GM12891 (cell line): ENCODE measurements at regions not wholly inside any gene's neighbourhood (a gene's known extent, or its start where the extent isn't known, plus 50 kb on each side); places are given as distances from the start of the nearest gene placed in this dataset.

Experiments
- PAX5 ChIP-seq: IDR thresholded peaks from 2 replicates; pipeline ENCODE4 v1.6.1; 2011; ENCODE audit warnings: low read length, moderate library complexity, mild to moderate bottlenecking; ENCODE audit not compliant: insufficient read depth, severe bottlenecking
- POLR2A ChIP-seq: IDR thresholded peaks from 2 replicates; pipeline ENCODE4 v1.6.1; 2011; ENCODE audit warnings: low read depth, low read length, control low read depth
- POLR2AphosphoS5 ChIP-seq: IDR thresholded peaks from 2 replicates; pipeline ENCODE4 v1.6.1; 2011; ENCODE audit warnings: low read depth, low read length, control low read depth
- POU2F2 ChIP-seq: IDR thresholded peaks from 2 replicates; pipeline ENCODE4 v1.6.1; 2011; ENCODE audit warnings: low read depth, mild to moderate bottlenecking, control low read depth, low read length, moderate library complexity
- SPI1 ChIP-seq: IDR thresholded peaks from 2 replicates; pipeline ENCODE4 v1.6.1; 2011; ENCODE audit warnings: low read depth, low read length, control low read depth
- TAF1 ChIP-seq: IDR thresholded peaks from 2 replicates; pipeline ENCODE4 v1.6.1; 2011; ENCODE audit warnings: low read depth, low read length, control low read depth

- TF ChIP-seq POLR2A (no peak), TAF1 (no peak), POLR2AphosphoS5 (no peak), SPI1 (no peak), POU2F2 (no peak), PAX5 (no peak)
Measured at GRCh38 chr13:80814541-80814940, 473.6 kb upstream of the SPRY2 start.
